H1 (cell line): ENCODE measurements at regions not wholly inside any gene's neighbourhood (a gene's known extent, or its start where the extent isn't known, plus 50 kb on each side); places are given as distances from the start of the nearest gene placed in this dataset.

Experiments used
- FOSL1 ChIP-seq: IDR thresholded peaks from 2 replicates; pipeline ENCODE4 v1.6.1; 2011; ENCODE audit warnings: mild to moderate bottlenecking, low read depth, low read length, moderate library complexity; ENCODE audit not compliant: insufficient read depth
- HDAC2 ChIP-seq, 2 experiments: fragments of 300-600 bp in 1 of 2; sonication (generic) in 1 of 2; IDR thresholded peaks; 2 replicates each; pipeline ENCODE4 v1.6.1; 2011 to 2012; ENCODE audit warnings: low read depth in 2 of 2, low read length in 2 of 2, mild to moderate bottlenecking in 2 of 2, moderate library complexity in 2 of 2, borderline replicate concordance in 1 of 2, inconsistent platforms in 1 of 2
- NANOG ChIP-seq: IDR thresholded peaks from 2 replicates; pipeline ENCODE4 v1.6.1; 2011; ENCODE audit warnings: low read length, low read depth, mild to moderate bottlenecking, inconsistent platforms; ENCODE audit not compliant: insufficient read depth, poor library complexity, severe bottlenecking
- SIN3A ChIP-seq, 2 experiments: IDR thresholded peaks in 1 of 2; conservative IDR thresholded peaks in 1 of 2; 2 replicates each; pipeline ENCODE4 v1.6.1; 2011 to 2012; ENCODE audit warnings: low read length in 2 of 2, improper control_type of control experiment in 1 of 2, low read depth in 1 of 2, mild to moderate bottlenecking in 1 of 2
- USF2 ChIP-seq: IDR thresholded peaks from 2 replicates; pipeline ENCODE4 v1.6.1; 2011; ENCODE audit warnings: low read length, improper control_type of control experiment

DNA sequence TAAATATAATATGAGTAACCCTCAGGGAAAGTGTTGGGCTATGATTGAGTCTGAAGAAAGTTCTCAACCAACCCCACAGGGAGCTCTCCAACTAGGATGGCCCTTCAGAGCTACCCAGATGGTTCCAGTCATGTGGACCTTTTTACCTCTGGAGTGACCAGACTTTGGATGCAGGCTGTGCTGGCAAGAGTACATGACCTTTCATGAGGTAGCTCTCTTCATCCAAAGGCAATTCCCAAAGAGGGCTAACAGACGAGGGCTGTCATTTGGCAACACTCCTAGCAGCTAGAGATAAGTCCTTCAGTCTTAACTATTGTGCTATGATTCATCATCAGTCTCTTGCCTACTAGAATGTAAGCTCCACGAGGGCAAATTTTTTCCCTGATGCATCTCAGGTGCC is 75.4 kb downstream of the DUSP6 start (continued):
- TF ChIP-seq SIN3A (conservative IDR thresholded peaks at IDR 0.05 in 1 of 2, IDR thresholded peaks at IDR 0.05 in 1 of 2; ENCODE audit: low read depth in 1 of 2, low read length in 2 of 2) (no peak), HDAC2 (IDR thresholded peaks at IDR 0.05; ENCODE audit: borderline replicate concordance in 1 of 2, low read depth in 2 of 2, low read length in 2 of 2) (no peak), NANOG (no peak), FOSL1 (no peak), USF2 (no peak)
